GM10248 (cell line): ENCODE measurements at regions not wholly inside any gene's neighbourhood (a gene's known extent, or its start where the extent isn't known, plus 50 kb on each side); places are given as distances from the start of the nearest gene placed in this dataset.

Experiments
- CTCF ChIA-PET: fragments of 300-600 bp; sonication (Branson Sonifier 250); formaldehyde crosslinking; extraction: SDS; loops from one replicate; lab custom pipeline; 2021; ENCODE audit warnings: antibody characterized with exemption; lab: Yijun Ruan, JAX
- POLR2A ChIA-PET: fragments of 350-650 bp; sonication (Branson Sonifier 250); formaldehyde crosslinking; extraction: SDS; loops from one replicate; lab custom pipeline; 2020; ENCODE audit warnings: antibody characterized with exemption; lab: Yijun Ruan, JAX
- DNase-seq: peaks from one replicate; pipeline ENCODE4 v3.0.0; 2012; ENCODE audit errors: extremely low spot score
- CTCF ChIP-seq: IDR thresholded peaks from 2 replicates; pipeline ENCODE4 v1.5.1; 2012; ENCODE audit warnings: mild to moderate bottlenecking, low read depth; ENCODE audit errors: extremely low read depth, missing control alignments, control extremely low read depth

- DNase-seq: no peak
- no peak for TF ChIP-seq CTCF
- ChIA-PET CTCF (no interaction called here), POLR2A (no interaction called here)
Observed at GRCh38 chr9:106713206-106713605, 149.8 kb upstream of the ZNF462 start.

- TF ChIP-seq CTCF: no peak
- ChIA-PET POLR2A (no interaction called here), CTCF (no interaction called here)
- DNase-seq: no peak
Observed at GRCh38 chr9:106716820-106717219, 146.1 kb upstream of the ZNF462 start.

GRCh38 chr9:106717686-106718085, 145.3 kb upstream of the ZNF462 start:
- DNase-seq: no peak
- no peak for TF ChIP-seq CTCF
- ChIA-PET POLR2A (no interaction called here), CTCF (no interaction called here)

- no peak for DNase-seq
- TF ChIP-seq CTCF: no peak
- CTCF ChIA-PET: no interaction called here
- POLR2A ChIA-PET: no interaction called here
Observed at GRCh38 chr9:106718936-106719335, 144.0 kb upstream of the ZNF462 start.

GRCh38 chr9:106722051-106722753, 140.8 kb upstream of the ZNF462 start:
- POLR2A ChIA-PET: no interaction called here
- no peak for DNase-seq
- CTCF ChIA-PET: interaction anchor here (1.6 kb wide), 1 partner anchor 14 kb away, joined by 3 read pairs; no protein-coding TSS in a partner anchor
- TF ChIP-seq CTCF: no peak

- POLR2A ChIA-PET: no interaction called here
- TF ChIP-seq CTCF: no peak
- DNase-seq: no peak
- CTCF ChIA-PET: interaction anchor here (0.8 kb wide), 1 partner anchor 12 kb away, joined by 3 read pairs; no protein-coding TSS in a partner anchor
Observed at GRCh38 chr9:106723926-106724325, 139.0 kb upstream of the ZNF462 start.
